ENCODE measurements at regions not wholly inside any gene's neighbourhood (a gene's known extent, or its start where the extent isn't known, plus 50 kb on each side); places are given as distances from the start of the nearest gene placed in this dataset.

GRCh38 chr20:2234598-2235191 lies 61.1 kb upstream of the TGM3 start:
- no peak overlapping the region for H3K27ac ChIP-seq (ENCODE audit: low read depth, low read length)
- no peak overlapping the region for H3K27ac Mint-ChIP-seq
- H3K36me3 ChIP-seq (ENCODE audit: control insufficient read depth in 2 of 3, insufficient read depth in 3 of 3, low read length in 3 of 3), result no peaks in the 10 kb centered on the region
- peaks cover 0 to 3% (median 0%) of the 10 kb centered on the region in 7 donors for H3K4me1 Mint-ChIP-seq
- ChIA-PET POLR2A (no interaction called here), CTCF (no interaction called here)
- H3K27me3 Mint-ChIP-seq, result peaks cover 0 to 4% (median 0%) of the 10 kb centered on the region in 5 donors
- intact Hi-C loops (cut with micrococcal nuclease), result no loop called here
- H3K36me3 Mint-ChIP-seq, result no peaks in the 10 kb centered on the region
- no peaks in the 10 kb centered on the region for H3K27me3 ChIP-seq (ENCODE audit: control insufficient read depth in 2 of 2, insufficient read depth in 2 of 2, low read length in 2 of 2)
- no peak overlapping the region for H3K4me3 Mint-ChIP-seq
- H3K9me3 Mint-ChIP-seq, result no peaks in the 10 kb centered on the region
- ATAC-seq, result no peak
- H3K9me3 ChIP-seq (ENCODE audit: control insufficient read depth in 2 of 3, low read length in 3 of 3), result no peaks in the 10 kb centered on the region
- no peak overlapping the region for H3K4me3 ChIP-seq (ENCODE audit: low read length)
- DNase-seq, result no peak
- H3K4me1 ChIP-seq (ENCODE audit: control insufficient read depth in 2 of 2, insufficient read depth in 2 of 2, low read length in 2 of 2), result no peaks in the 10 kb centered on the region

- H3K27me3 Mint-ChIP-seq, result peaks cover 0 to 4% (median 0%) of the 10 kb centered on the region in 5 donors
- Histone ChIP-seq H3K9me3 (ENCODE audit: control insufficient read depth in 2 of 3, low read length in 3 of 3) (no peaks in the 10 kb centered on the region), H3K36me3 (ENCODE audit: control insufficient read depth in 2 of 3, insufficient read depth in 3 of 3, low read length in 3 of 3) (no peaks in the 10 kb centered on the region), H3K27ac (ENCODE audit: low read depth, low read length) (no peak overlapping the region), H3K27me3 (ENCODE audit: control insufficient read depth in 2 of 2, insufficient read depth in 2 of 2, low read length in 2 of 2) (no peaks in the 10 kb centered on the region), H3K4me3 (ENCODE audit: low read length) (no peak overlapping the region), H3K4me1 (ENCODE audit: control insufficient read depth in 2 of 2, insufficient read depth in 2 of 2, low read length in 2 of 2) (no peaks in the 10 kb centered on the region)
- no peak for ATAC-seq
- CTCF ChIA-PET, result no interaction called here
- H3K36me3 Mint-ChIP-seq, result no peaks in the 10 kb centered on the region
- POLR2A ChIA-PET, result interaction anchor here (0.7 kb wide), 1 partner anchor 29 kb away, joined by 3 read pairs; no protein-coding TSS in a partner anchor
- no peak overlapping the region for H3K4me3 Mint-ChIP-seq
- no peak overlapping the region for H3K27ac Mint-ChIP-seq
- DNase-seq, result no peak
- no peaks in the 10 kb centered on the region for H3K9me3 Mint-ChIP-seq
- intact Hi-C loops (cut with micrococcal nuclease), result no loop called here
- peaks cover 0 to 3% (median 0%) of the 10 kb centered on the region in 7 donors for H3K4me1 Mint-ChIP-seq
These were observed 59.5 kb upstream of the TGM3 start for GRCh38 chr20:2236256-2236655.

- CTCF ChIA-PET, result no interaction called here
- Histone ChIP-seq H3K27me3 (ENCODE audit: control insufficient read depth in 2 of 2, insufficient read depth in 2 of 2, low read length in 2 of 2) (no peaks in the 10 kb centered on the region), H3K36me3 (ENCODE audit: control insufficient read depth in 2 of 3, insufficient read depth in 3 of 3, low read length in 3 of 3) (no peaks in the 10 kb centered on the region), H3K9me3 (ENCODE audit: control insufficient read depth in 2 of 3, low read length in 3 of 3) (no peaks in the 10 kb centered on the region), H3K4me1 (ENCODE audit: control insufficient read depth in 2 of 2, insufficient read depth in 2 of 2, low read length in 2 of 2) (no peaks in the 10 kb centered on the region), H3K27ac (ENCODE audit: low read depth, low read length) (no peak overlapping the region), H3K4me3 (ENCODE audit: low read length) (no peak overlapping the region)
- Mint-ChIP-seq H3K36me3 (no peaks in the 10 kb centered on the region), H3K27ac (no peak overlapping the region), H3K9me3 (no peaks in the 10 kb centered on the region), H3K4me3 (no peak overlapping the region), H3K27me3 (peaks cover 0 to 9% (median 0%) of the 10 kb centered on the region in 5 donors), H3K4me1 (peaks cover 0 to 3% (median 0%) of the 10 kb centered on the region in 7 donors)
- DNase-seq (no peak), ATAC-seq (no peak)
- intact Hi-C loops (cut with micrococcal nuclease), result loop anchor here in 1 of 2 donors (1.0 kb wide), 1 partner anchor 22 kb away; no protein-coding TSS in a partner anchor
- POLR2A ChIA-PET, result no interaction called here
These were observed 58.7 kb upstream of the TGM3 start for GRCh38 chr20:2237059-2237458.

- DNase-seq (no peak), ATAC-seq (no peak)
- peaks cover 0 to 3% (median 0%) of the 10 kb centered on the region in 7 donors for H3K4me1 Mint-ChIP-seq
- no peak overlapping the region for H3K27ac Mint-ChIP-seq
- H3K9me3 ChIP-seq (ENCODE audit: control insufficient read depth in 2 of 3, low read length in 3 of 3), result no peaks in the 10 kb centered on the region
- H3K4me3 ChIP-seq (ENCODE audit: low read length), result no peak overlapping the region
- H3K36me3 Mint-ChIP-seq, result no peaks in the 10 kb centered on the region
- H3K27me3 Mint-ChIP-seq, result peaks cover 0 to 18% (median 6%) of the 10 kb centered on the region in 5 donors
- intact Hi-C loops (cut with micrococcal nuclease), result no loop called here
- ChIA-PET CTCF (no interaction called here), POLR2A (no interaction called here)
- H3K4me1 ChIP-seq (ENCODE audit: control insufficient read depth in 2 of 2, insufficient read depth in 2 of 2, low read length in 2 of 2), result no peaks in the 10 kb centered on the region
- H3K36me3 ChIP-seq (ENCODE audit: control insufficient read depth in 2 of 3, insufficient read depth in 3 of 3, low read length in 3 of 3), result no peaks in the 10 kb centered on the region
- no peak overlapping the region for H3K4me3 Mint-ChIP-seq
- H3K27ac ChIP-seq (ENCODE audit: low read depth, low read length), result no peak overlapping the region
- no peaks in the 10 kb centered on the region for H3K27me3 ChIP-seq (ENCODE audit: control insufficient read depth in 2 of 2, insufficient read depth in 2 of 2, low read length in 2 of 2)
- no peaks in the 10 kb centered on the region for H3K9me3 Mint-ChIP-seq
These were observed 57.2 kb upstream of the TGM3 start for GRCh38 chr20:2238601-2239000.

DNA sequence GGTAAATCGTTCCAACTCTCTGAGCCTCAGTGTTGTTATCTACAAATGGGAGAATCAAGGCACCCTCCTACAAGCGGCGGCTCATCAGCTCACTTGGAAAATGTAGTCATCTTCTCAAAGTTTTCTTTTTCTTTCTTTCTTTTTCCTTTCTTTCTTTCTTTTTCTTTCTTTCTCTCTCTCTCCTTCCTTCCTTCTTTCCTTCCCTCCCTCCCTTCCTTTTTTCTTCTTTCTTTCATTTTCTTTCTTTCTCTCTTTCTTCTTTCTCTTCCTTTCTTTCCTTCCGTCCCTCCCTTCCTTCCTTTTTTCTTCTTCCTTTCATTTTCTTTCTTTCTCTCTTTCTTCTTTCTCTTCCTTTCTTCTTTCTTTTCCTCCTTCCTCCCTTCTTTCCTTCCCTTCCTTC lies 55.0 kb upstream of the TGM3 start:
- no peaks in the 10 kb centered on the region for H3K36me3 Mint-ChIP-seq
- Histone ChIP-seq H3K36me3 (ENCODE audit: control insufficient read depth in 2 of 3, insufficient read depth in 3 of 3, low read length in 3 of 3) (no peaks in the 10 kb centered on the region), H3K9me3 (ENCODE audit: control insufficient read depth in 2 of 3, low read length in 3 of 3) (no peaks in the 10 kb centered on the region), H3K27ac (ENCODE audit: low read depth, low read length) (no peak overlapping the region), H3K4me1 (ENCODE audit: control insufficient read depth in 2 of 2, insufficient read depth in 2 of 2, low read length in 2 of 2) (no peaks in the 10 kb centered on the region), H3K4me3 (ENCODE audit: low read length) (no peak overlapping the region), H3K27me3 (ENCODE audit: control insufficient read depth in 2 of 2, insufficient read depth in 2 of 2, low read length in 2 of 2) (no peaks in the 10 kb centered on the region)
- H3K4me1 Mint-ChIP-seq, result peaks cover 0 to 3% (median 0%) of the 10 kb centered on the region in 7 donors
- ATAC-seq, result no peak
- intact Hi-C loops (cut with micrococcal nuclease), result no loop called here
- H3K4me3 Mint-ChIP-seq, result no peak overlapping the region
- DNase-seq, result no peak
- CTCF ChIA-PET, result no interaction called here
- no peaks in the 10 kb centered on the region for H3K9me3 Mint-ChIP-seq
- no peak overlapping the region for H3K27ac Mint-ChIP-seq
- POLR2A ChIA-PET, result no interaction called here
- H3K27me3 Mint-ChIP-seq, result peaks cover 0 to 18% (median 6%) of the 10 kb centered on the region in 5 donors

DNA sequence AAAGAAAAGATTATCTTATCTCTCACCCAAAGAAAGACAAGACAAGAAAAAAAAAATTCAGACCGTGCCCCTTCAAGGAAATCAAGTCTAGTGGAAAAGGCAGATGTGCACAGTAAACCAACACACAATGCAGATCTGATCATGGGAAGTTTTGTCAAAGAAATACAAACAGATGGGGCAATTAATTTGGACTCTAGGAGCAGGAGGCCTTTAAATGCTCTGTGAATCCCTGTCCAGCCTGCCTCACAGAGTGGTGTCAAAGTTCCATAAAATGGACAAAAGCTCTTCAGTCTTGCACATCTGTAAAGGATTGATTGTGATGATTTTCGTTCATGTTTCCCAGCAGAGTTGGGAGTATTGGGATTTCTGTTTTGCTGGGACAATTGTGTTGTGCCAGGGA lies 53.1 kb upstream of the TGM3 start:
- Histone ChIP-seq H3K9me3 (ENCODE audit: control insufficient read depth in 2 of 3, low read length in 3 of 3) (no peaks in the 10 kb centered on the region), H3K4me3 (ENCODE audit: low read length) (no peak overlapping the region), H3K27me3 (ENCODE audit: control insufficient read depth in 2 of 2, insufficient read depth in 2 of 2, low read length in 2 of 2) (no peaks in the 10 kb centered on the region), H3K4me1 (ENCODE audit: control insufficient read depth in 2 of 2, insufficient read depth in 2 of 2, low read length in 2 of 2) (no peaks in the 10 kb centered on the region), H3K27ac (ENCODE audit: low read depth, low read length) (no peak overlapping the region), H3K36me3 (ENCODE audit: control insufficient read depth in 2 of 3, insufficient read depth in 3 of 3, low read length in 3 of 3) (no peaks in the 10 kb centered on the region)
- peaks cover 5 to 19% (median 12%) of the 10 kb centered on the region in 5 donors for H3K27me3 Mint-ChIP-seq
- H3K36me3 Mint-ChIP-seq, result no peaks in the 10 kb centered on the region
- ATAC-seq (no peak), DNase-seq (no peak)
- H3K27ac Mint-ChIP-seq, result no peak overlapping the region
- H3K4me1 Mint-ChIP-seq, result no peaks in the 10 kb centered on the region
- peaks cover 0 to 1% (median 0%) of the 10 kb centered on the region in 11 donors for H3K9me3 Mint-ChIP-seq
- ChIA-PET POLR2A (no interaction called here), CTCF (no interaction called here)
- intact Hi-C loops (cut with micrococcal nuclease), result no loop called here
- no peak overlapping the region for H3K4me3 Mint-ChIP-seq

GRCh38 chr20:2244523-2244922 lies 51.3 kb upstream of the TGM3 start:
- H3K27me3 ChIP-seq (ENCODE audit: control insufficient read depth in 2 of 2, insufficient read depth in 2 of 2, low read length in 2 of 2), result no peaks in the 10 kb centered on the region
- H3K36me3 ChIP-seq (ENCODE audit: control insufficient read depth in 2 of 3, insufficient read depth in 3 of 3, low read length in 3 of 3), result no peaks in the 10 kb centered on the region
- no peak overlapping the region for H3K27ac ChIP-seq (ENCODE audit: low read depth, low read length)
- Mint-ChIP-seq H3K27ac (no peak overlapping the region), H3K4me1 (no peaks in the 10 kb centered on the region), H3K36me3 (no peaks in the 10 kb centered on the region), H3K27me3 (peaks cover 9 to 27% (median 12%) of the 10 kb centered on the region in 5 donors), H3K4me3 (no peak overlapping the region), H3K9me3 (peaks cover 0 to 1% (median 0%) of the 10 kb centered on the region in 11 donors)
- H3K4me1 ChIP-seq (ENCODE audit: control insufficient read depth in 2 of 2, insufficient read depth in 2 of 2, low read length in 2 of 2), result no peaks in the 10 kb centered on the region
- POLR2A ChIA-PET, result no interaction called here
- H3K4me3 ChIP-seq (ENCODE audit: low read length), result no peak overlapping the region
- intact Hi-C loops (cut with micrococcal nuclease), result no loop called here
- CTCF ChIA-PET, result no interaction called here
- DNase-seq, result no peak
- no peaks in the 10 kb centered on the region for H3K9me3 ChIP-seq (ENCODE audit: control insufficient read depth in 2 of 3, low read length in 3 of 3)
- ATAC-seq, result no peak

Data from naive thymus-derived CD4-positive, alpha-beta T cell (primary cell).